HG02884 (cell line): ENCODE measurements at regions not wholly inside any gene's neighbourhood (a gene's known extent, or its start where the extent isn't known, plus 50 kb on each side); places are given as distances from the start of the nearest gene placed in this dataset.
A peak's percentile ranks its signal among the peaks of the same experiment; 100 is the strongest.

Source experiments
- ATAC-seq: cut with Tn5 transposase; IDR thresholded peaks from one replicate; pipeline ENCODE4 v1.9.1; 2021; ENCODE audit warnings: mild to moderate bottlenecking, moderate library complexity; ENCODE audit not compliant: unreplicated experiment

GRCh38 chr6:130670142-130670541 is 157.1 kb upstream of the SMLR1 start:
- ATAC-seq: no peak

GRCh38 chr6:130671119-130671518 is 156.1 kb upstream of the SMLR1 start:
- ATAC-seq: no peak

GRCh38 chr6:130671577-130671976 is 155.6 kb upstream of the SMLR1 start:
- no peak for ATAC-seq

GRCh38 chr6:130672153-130672552 is 155.1 kb upstream of the SMLR1 start:
- no peak for ATAC-seq

GRCh38 chr6:130674604-130675003 is 152.6 kb upstream of the SMLR1 start:
- no peak for ATAC-seq

- no peak for ATAC-seq
Observed at GRCh38 chr6:130675072-130675471, 152.1 kb upstream of the SMLR1 start.

- no peak for ATAC-seq
Observed at GRCh38 chr6:130676077-130676772, 151.0 kb upstream of the SMLR1 start.

GRCh38 chr6:130676773-130677144 is 150.4 kb upstream of the SMLR1 start:
- ATAC-seq: no peak

- no peak for ATAC-seq
Observed at GRCh38 chr6:130677312-130677711, 149.9 kb upstream of the SMLR1 start.

GRCh38 chr6:130677766-130678165 is 149.4 kb upstream of the SMLR1 start:
- ATAC-seq: no peak

GRCh38 chr6:130679684-130680083 is 147.5 kb upstream of the SMLR1 start:
- no peak for ATAC-seq

- no peak for ATAC-seq
Observed at GRCh38 chr6:130680116-130680515, 147.1 kb upstream of the SMLR1 start.

- no peak for ATAC-seq
Observed at GRCh38 chr6:130681028-130681427, 146.2 kb upstream of the SMLR1 start.

GRCh38 chr6:130682066-130682465 is 145.1 kb upstream of the SMLR1 start:
- no peak for ATAC-seq

GRCh38 chr6:130683761-130684517 is 143.3 kb upstream of the SMLR1 start:
- no peak for ATAC-seq

- no peak for ATAC-seq
Observed at GRCh38 chr6:130692659-130693058, 134.5 kb upstream of the SMLR1 start.

- ATAC-seq: no peak
Observed at GRCh38 chr6:130693944-130694343, 133.3 kb upstream of the SMLR1 start.

GRCh38 chr6:130694606-130695005 is 132.6 kb upstream of the SMLR1 start:
- ATAC-seq: no peak

GRCh38 chr6:130696806-130697205 is 130.4 kb upstream of the SMLR1 start:
- ATAC-seq: no peak

GRCh38 chr6:130697271-130697994 is 129.8 kb upstream of the SMLR1 start:
- peak; percentile 46 for ATAC-seq

GRCh38 chr6:130697995-130698535 is 129.1 kb upstream of the SMLR1 start:
- ATAC-seq: peak; percentile 95

- no peak for ATAC-seq
Observed at GRCh38 chr6:130699742-130700141, 127.5 kb upstream of the SMLR1 start.
